ENCODE measurements at regions not wholly inside any gene's neighbourhood (a gene's known extent, or its start where the extent isn't known, plus 50 kb on each side); places are given as distances from the start of the nearest gene placed in this dataset.
A peak's percentile ranks its signal among the peaks of the same experiment; 100 is the strongest.

- no peak for DNase-seq (ENCODE audit: low read depth, low spot score)
Observed at GRCh38 chr7:24341691-24342413, 57.9 kb downstream of the NPY start.

- no peak for DNase-seq (ENCODE audit: low read depth, low spot score)
Observed at GRCh38 chr7:24343614-24344013, 59.6 kb downstream of the NPY start.

- DNase-seq (ENCODE audit: low read depth, low spot score): peak; percentile 31
Observed at GRCh38 chr7:24346129-24346528, 62.1 kb downstream of the NPY start.

GRCh38 chr7:24346716-24347115 lies 62.7 kb downstream of the NPY start:
- DNase-seq (ENCODE audit: low read depth, low spot score): no peak

- DNase-seq (ENCODE audit: low read depth, low spot score): peak; percentile 92
Observed at GRCh38 chr7:24349339-24349738, 65.3 kb downstream of the NPY start.

- DNase-seq (ENCODE audit: low read depth, low spot score): peak; percentile 40
Observed at GRCh38 chr7:24354456-24354855, 70.5 kb downstream of the NPY start.

GRCh38 chr7:24356718-24357386 lies 72.9 kb downstream of the NPY start:
- no peak for DNase-seq (ENCODE audit: low read depth, low spot score)

GRCh38 chr7:24361001-24361400 lies 77.0 kb downstream of the NPY start:
- no peak for DNase-seq (ENCODE audit: low read depth, low spot score)

GRCh38 chr7:24365606-24366005 lies 81.6 kb downstream of the NPY start:
- no peak for DNase-seq (ENCODE audit: low read depth, low spot score)

- DNase-seq (ENCODE audit: low read depth, low spot score): no peak
Observed at GRCh38 chr7:24366876-24367275, 82.9 kb downstream of the NPY start.

GRCh38 chr7:24368161-24368560 lies 84.2 kb downstream of the NPY start:
- DNase-seq (ENCODE audit: low read depth, low spot score): no peak

GRCh38 chr7:24370541-24370940 lies 86.6 kb downstream of the NPY start:
- DNase-seq (ENCODE audit: low read depth, low spot score): no peak

- DNase-seq (ENCODE audit: low read depth, low spot score): no peak
Observed at GRCh38 chr7:24372961-24373955, 89.3 kb downstream of the NPY start.

- no peak for DNase-seq (ENCODE audit: low read depth, low spot score)
Observed at GRCh38 chr7:24378871-24379616, 95.1 kb downstream of the NPY start.

- peak; percentile 37 for DNase-seq (ENCODE audit: low read depth, low spot score)
Observed at GRCh38 chr7:24381894-24382505, 98.0 kb downstream of the NPY start.

- no peak for DNase-seq (ENCODE audit: low read depth, low spot score)
Observed at GRCh38 chr7:24383055-24383454, 99.1 kb downstream of the NPY start.

- DNase-seq (ENCODE audit: low read depth, low spot score): no peak
Observed at GRCh38 chr7:24384362-24385030, 100.5 kb downstream of the NPY start.

- no peak for DNase-seq (ENCODE audit: low read depth, low spot score)
Observed at GRCh38 chr7:24388212-24388611, 104.2 kb downstream of the NPY start.

GRCh38 chr7:24390376-24391157 lies 106.6 kb downstream of the NPY start:
- DNase-seq (ENCODE audit: low read depth, low spot score): no peak

GRCh38 chr7:24392774-24393173 lies 108.8 kb downstream of the NPY start:
- DNase-seq (ENCODE audit: low read depth, low spot score): peak; percentile 40

Data from ELF-1 (cell line).